ENCODE measurements at regions not wholly inside any gene's neighbourhood (a gene's known extent, or its start where the extent isn't known, plus 50 kb on each side); places are given as distances from the start of the nearest gene placed in this dataset.

- Histone ChIP-seq H3K4me3 (no peak overlapping the region), H3K4me1 (peaks cover 0 to 13% of the 10 kb centered on the region in 2 donors), H3K36me3 (no peaks in the 10 kb centered on the region), H3K27me3 (no peaks in the 10 kb centered on the region), H3K27ac (peak overlapping the region in 1 of 2 donors; percentile 69), H3K9me3 (no peaks in the 10 kb centered on the region)
- DNase-seq (ENCODE audit: low spot score): no peak
- TF ChIP-seq CTCF (IDR thresholded peaks at IDR 0.05): no peak
Observed at GRCh38 chr2:206845877-206846276, 80.5 kb downstream of the FASTKD2 start.

GRCh38 chr2:206846331-206846730, 80.9 kb downstream of the FASTKD2 start:
- Histone ChIP-seq H3K4me3 (no peak overlapping the region), H3K4me1 (peaks cover 0 to 13% of the 10 kb centered on the region in 2 donors), H3K9me3 (no peaks in the 10 kb centered on the region), H3K27me3 (no peaks in the 10 kb centered on the region), H3K27ac (peak overlapping the region in 1 of 2 donors; percentile 69), H3K36me3 (no peaks in the 10 kb centered on the region)
- TF ChIP-seq CTCF (IDR thresholded peaks at IDR 0.05): no peak
- no peak for DNase-seq (ENCODE audit: low spot score)

GRCh38 chr2:206846981-206847834, 81.8 kb downstream of the FASTKD2 start:
- TF ChIP-seq CTCF (IDR thresholded peaks at IDR 0.05): no peak
- H3K4me1 ChIP-seq: peaks cover 0 to 13% of the 10 kb centered on the region in 2 donors
- no peaks in the 10 kb centered on the region for H3K36me3 ChIP-seq
- no peak for DNase-seq (ENCODE audit: low spot score)
- no peaks in the 10 kb centered on the region for H3K9me3 ChIP-seq
- no peak overlapping the region for H3K4me3 ChIP-seq
- H3K27me3 ChIP-seq: no peaks in the 10 kb centered on the region
- H3K27ac ChIP-seq: no peak overlapping the region

- H3K4me3 ChIP-seq: no peak overlapping the region
- H3K9me3 ChIP-seq: no peaks in the 10 kb centered on the region
- no peaks in the 10 kb centered on the region for H3K36me3 ChIP-seq
- no peak overlapping the region for H3K27ac ChIP-seq
- peaks cover 0 to 13% of the 10 kb centered on the region in 2 donors for H3K4me1 ChIP-seq
- no peak for TF ChIP-seq CTCF (IDR thresholded peaks at IDR 0.05)
- DNase-seq (ENCODE audit: low spot score): no peak
- no peaks in the 10 kb centered on the region for H3K27me3 ChIP-seq
Observed at GRCh38 chr2:206850369-206850768, 85.0 kb downstream of the FASTKD2 start.

GRCh38 chr2:206851521-206851920, 86.1 kb downstream of the FASTKD2 start:
- TF ChIP-seq CTCF (IDR thresholded peaks at IDR 0.05): no peak
- no peaks in the 10 kb centered on the region for H3K9me3 ChIP-seq
- no peaks in the 10 kb centered on the region for H3K27me3 ChIP-seq
- no peaks in the 10 kb centered on the region for H3K36me3 ChIP-seq
- H3K4me3 ChIP-seq: no peak overlapping the region
- H3K27ac ChIP-seq: no peak overlapping the region
- DNase-seq (ENCODE audit: low spot score): no peak
- peaks cover 0 to 19% of the 10 kb centered on the region in 2 donors for H3K4me1 ChIP-seq
